ENCODE measurements at regions not wholly inside any gene's neighbourhood (a gene's known extent, or its start where the extent isn't known, plus 50 kb on each side); places are given as distances from the start of the nearest gene placed in this dataset.

GRCh38 chr18:77560341-77560992 is 310.8 kb downstream of the GALR1 start:
- TF ChIP-seq CTCF (IDR thresholded peaks at IDR 0.05; ENCODE audit: low read depth, low read length, poor library complexity, severe bottlenecking): no peak
- TF ChIP-seq EZH2phosphoT487 (IDR thresholded peaks at IDR 0.05; ENCODE audit: borderline replicate concordance, low read length): no peak
